HG03565 (cell line): ENCODE measurements at regions not wholly inside any gene's neighbourhood (a gene's known extent, or its start where the extent isn't known, plus 50 kb on each side); places are given as distances from the start of the nearest gene placed in this dataset.
A peak's percentile ranks its signal among the peaks of the same experiment; 100 is the strongest.

Source experiments
- ATAC-seq: cut with Tn5 transposase; IDR thresholded peaks from one replicate; pipeline ENCODE4 v1.9.1; 2021; ENCODE audit warnings: mild to moderate bottlenecking, moderate library complexity; ENCODE audit not compliant: unreplicated experiment

DNA sequence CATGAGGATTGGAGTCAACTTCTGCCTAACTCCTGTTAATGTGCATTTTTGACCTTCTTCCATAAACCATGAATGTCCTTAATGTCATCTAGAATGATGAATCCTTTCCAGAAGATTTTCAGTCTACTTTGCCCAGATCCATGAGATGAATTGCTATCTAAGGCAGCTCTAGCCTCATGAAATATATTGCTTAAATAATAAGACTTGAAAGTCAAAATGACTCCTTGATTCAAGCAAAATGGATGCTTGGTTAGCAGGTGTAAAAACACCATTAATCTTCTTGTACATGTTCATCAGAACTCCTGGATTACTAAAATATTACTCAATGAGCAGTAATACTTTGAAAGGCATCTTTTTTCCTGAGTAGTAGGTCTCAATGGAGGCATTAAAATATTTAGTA, 238.5 kb upstream of the ZC3H12C start:
- no peak for ATAC-seq

DNA sequence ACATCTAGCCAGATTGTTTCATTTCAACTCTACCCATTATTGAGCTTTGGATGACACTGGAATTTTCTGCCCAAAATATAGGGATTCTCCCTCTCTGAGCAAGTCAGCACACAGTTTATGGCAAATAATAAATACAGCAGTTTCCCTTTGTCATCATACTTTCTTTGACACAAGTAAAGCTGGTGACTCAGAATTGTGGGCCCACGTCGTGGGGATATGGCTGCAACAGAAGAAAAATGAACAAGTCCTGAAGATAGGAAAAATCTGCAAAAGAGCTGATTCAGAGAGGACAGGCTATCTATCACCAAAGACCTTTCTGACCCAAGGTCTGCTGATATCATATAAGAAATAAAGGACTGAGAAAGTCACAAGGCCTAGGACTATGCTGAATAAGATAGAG, 236.3 kb upstream of the ZC3H12C start:
- no peak for ATAC-seq

DNA sequence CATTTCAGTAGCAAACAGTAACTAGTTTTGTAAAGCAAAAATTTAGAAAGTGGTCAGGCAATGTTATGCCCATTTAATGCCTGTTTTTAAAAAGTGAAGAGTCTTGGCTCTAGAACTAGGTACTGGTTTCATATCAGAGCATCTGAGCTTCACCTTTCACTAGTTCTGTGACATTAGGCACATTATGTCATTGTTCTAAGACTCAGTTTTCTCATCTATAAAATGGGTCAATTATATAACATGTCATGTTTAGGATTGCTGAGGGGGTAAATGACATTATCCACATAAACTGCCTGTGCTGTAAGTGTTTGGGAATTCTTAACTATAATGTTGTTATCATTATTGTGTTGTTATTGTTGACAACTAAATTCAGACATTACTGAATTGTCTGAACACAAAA, 235.6 kb upstream of the ZC3H12C start:
- no peak for ATAC-seq

DNA sequence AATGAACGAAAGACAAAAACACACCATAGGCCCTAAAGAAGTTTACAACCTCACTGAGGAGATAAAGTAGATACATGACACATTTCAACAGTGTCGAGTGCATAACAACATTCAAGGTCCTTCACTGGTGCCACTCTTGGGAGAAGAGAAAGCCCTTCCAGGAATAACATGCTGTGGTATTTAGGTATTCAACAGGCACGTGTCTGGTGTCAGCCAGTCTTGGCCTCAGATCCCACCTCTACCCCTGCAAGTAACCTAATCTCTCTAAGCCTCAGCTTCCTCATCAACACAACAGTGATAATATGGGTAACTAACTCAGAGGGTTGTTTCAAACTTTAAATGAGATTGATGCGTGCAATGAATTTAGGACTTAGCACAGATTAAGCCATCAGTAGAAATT, 235.0 kb upstream of the ZC3H12C start:
- no peak for ATAC-seq

DNA sequence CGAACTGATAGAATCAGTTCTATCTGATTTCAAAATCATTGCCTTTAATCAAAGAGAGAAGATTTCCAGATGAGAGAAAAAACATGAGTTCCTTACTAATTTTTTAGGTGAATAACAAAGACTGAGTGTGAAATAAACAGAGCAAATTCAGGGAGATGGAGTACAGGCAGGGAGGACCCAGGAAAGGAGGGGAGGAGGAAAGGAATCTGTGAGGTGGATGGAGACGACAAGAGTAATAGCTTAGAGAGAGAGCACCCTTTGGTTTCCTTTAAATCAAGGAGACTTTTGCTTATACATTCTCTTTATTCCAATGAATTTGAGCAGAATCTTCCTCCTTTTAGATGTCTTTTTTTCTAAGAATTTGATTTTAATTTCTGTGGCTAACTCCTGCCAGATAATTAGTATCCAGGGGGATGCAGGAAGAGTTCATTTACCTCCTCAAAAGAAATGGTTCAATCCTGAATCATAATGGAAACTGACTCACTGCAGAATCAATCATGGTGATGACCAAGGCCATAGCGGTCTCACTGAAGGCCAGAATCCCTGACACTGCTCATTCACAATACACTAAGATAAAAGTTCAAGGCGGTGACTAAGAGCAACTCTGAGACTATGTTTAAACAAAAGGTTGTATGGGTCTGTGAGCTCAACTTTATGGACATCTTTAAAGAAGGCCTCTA, 234.0 kb upstream of the ZC3H12C start:
- no peak for ATAC-seq

DNA sequence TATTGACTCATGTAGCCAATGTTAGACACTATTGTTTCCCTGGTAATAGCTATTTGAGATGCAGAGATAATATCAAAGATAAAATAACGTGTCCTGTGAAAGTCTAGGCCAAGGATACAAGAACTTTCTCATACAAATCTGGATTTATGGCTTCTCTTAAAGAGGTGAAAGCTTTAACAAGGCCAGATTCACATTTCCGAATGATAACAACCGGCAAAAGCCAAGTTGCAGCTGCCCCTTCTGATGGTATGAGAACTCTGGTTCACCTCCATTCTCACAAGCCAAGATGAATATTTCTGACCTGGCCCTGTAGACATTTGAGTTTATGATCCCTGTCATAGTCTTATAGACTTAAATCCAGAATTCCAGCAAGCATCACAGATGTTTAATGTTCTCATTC, 230.4 kb upstream of the ZC3H12C start:
- ATAC-seq = no peak

DNA sequence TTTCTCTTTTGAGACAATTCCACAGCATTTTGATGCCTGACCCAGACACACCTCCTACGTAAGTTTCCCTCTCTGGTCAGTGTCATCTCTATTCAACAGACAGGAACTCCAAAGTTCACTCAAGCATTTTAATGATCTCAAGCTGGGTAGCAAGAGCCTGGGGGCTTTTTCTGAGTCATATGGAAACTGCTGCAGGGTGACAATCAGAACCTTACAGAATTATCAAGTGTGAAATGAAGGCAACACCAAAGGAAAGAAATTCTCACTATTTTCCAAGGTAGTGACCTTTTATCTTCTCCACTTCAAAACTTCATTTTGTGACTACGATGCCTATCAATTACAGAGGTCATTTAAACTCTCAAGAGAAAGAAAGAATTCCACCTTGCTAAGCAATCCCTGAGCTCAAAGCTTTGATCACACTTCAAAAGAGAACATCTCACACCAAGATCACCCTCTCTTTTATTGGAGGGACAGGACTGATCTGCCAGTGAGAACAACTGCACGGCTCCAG, 229.0 kb upstream of the ZC3H12C start:
- peak; percentile 96 for ATAC-seq

DNA sequence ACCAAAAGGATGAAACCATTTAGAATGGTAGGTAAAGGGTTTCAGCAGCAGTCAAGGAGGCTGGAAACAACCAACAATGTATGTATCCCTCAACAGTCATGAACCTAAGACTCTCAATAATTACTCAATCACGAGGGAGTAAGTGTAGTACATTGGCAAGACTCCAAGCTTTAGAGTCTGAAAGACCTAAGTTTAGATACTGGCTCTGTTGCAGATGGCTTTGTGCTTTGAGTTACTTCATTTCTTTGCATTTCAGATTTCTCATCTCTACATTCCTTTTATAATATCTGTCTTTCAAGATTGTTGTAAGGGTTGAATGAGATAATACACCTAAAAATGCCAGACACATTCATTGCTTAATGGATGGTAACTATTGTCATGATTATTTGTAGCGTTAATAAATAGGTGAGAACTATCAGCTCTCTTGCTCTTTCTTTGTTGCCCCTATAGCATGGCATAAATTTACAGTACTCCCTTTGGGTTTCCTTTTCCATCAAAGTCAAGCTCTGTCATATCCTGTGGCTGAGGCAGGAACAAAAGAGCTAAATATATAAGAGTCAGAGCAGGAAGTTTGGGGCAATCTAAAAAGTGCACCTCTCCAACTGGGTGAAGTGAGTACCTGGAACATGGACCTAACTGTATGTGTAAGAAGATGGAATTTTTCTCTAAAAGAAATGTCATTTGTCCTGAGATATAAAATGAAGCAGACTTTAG, 228.2 kb upstream of the ZC3H12C start:
- ATAC-seq = no peak

DNA sequence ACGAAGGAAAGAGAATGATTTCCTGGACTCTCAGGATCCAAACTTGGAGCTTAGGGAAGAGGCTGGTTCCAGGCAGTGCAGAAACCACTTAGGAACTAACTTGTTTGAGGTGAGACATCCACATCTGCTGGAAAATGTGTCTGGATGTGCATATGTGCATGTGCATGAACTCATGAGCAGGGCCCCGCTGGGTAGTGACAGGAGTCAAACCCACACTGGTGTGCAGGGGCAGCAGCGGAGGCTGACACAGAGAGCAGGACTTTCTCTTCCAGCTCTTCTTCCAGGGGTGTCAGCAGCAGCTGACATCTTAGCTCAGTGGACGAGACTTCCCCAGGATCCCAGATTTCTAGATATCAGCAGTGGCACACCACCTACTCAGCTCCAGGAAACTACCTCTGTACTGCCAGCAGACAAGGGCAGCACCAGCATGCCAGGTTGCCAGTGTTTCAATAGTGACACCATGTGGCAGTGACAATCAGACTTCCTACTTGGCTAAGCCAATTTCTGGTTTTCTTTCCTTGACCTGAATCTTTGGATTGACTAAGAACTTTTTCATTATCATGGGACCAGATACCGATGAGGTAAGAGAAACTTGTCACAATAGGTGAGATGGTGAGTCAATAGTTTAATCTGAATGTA, 227.5 kb upstream of the ZC3H12C start:
- ATAC-seq = no peak

DNA sequence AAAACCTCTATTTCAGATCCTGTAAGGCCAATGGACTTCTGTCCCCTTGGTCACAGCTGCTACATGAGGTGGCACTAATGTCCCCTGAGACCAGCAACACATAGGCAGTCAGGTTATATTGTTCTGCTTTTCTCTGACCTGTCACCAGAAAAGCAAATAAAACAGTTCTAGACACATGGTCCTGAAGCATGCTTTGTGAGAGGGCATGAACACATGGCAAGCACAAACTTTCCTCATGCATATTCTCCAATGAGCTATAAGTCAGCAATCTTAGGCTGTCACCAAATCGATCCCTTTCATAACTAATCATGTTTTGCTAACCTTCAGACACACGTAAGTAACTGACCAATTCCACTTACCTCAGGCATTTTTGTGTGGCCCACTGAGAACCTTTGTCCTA, 225.4 kb upstream of the ZC3H12C start:
- no peak for ATAC-seq

DNA sequence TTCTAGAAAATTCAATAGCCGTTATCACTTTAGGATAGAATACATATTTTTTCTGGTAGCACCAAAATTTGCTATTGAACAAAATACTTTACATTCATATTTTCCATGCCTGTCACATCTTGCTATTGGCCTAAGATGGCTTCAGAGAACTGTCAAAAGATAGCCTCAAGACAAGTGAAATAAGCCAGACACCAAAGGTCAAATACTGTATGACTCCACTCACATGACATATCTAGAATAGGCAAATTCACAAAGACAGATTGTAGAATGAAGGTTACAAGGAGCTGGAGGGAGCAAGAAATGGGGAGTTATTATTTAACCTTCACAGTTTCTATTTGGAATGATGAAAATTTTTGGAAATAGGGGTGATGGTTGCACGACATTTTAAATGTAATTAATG, 223.7 kb upstream of the ZC3H12C start:
- no peak for ATAC-seq

DNA sequence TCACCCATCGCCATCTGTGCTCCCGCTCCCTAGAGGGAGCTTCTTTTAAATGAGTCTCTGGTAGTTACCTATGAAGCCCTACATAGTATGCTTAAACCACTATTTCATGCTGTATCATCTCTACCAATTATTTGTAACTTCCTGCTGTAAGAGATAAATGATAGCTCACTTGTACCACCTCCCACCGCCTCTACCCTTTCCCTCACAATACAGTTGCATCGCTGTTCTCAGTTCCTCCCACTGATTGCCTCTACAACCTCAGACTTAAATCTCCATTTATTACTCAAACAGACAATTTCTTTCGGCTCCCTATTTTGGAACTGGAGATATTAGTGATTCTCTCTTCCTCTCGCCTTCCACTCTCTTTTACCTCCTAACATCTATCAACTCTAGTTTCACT, 222.9 kb upstream of the ZC3H12C start:
- ATAC-seq = no peak

DNA sequence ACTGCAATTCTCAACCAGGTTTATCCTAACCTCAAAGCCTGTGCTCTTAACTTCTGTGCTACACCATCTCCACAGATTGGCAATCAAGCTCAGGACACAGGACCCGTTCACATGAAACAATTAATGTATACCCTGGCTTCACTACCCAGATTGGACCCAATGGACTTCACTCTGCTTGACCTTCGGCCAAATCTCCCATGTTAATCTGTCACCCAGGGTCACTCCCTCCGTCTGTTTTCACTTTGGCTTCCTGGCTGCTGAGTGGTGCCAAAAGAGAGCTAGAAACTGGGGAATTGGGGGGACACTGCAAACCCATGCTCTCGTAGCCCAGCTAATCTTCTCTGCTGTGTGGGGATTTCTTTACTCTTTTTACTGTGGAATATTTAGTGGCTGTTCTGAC, 216.1 kb upstream of the ZC3H12C start:
- ATAC-seq = no peak

DNA sequence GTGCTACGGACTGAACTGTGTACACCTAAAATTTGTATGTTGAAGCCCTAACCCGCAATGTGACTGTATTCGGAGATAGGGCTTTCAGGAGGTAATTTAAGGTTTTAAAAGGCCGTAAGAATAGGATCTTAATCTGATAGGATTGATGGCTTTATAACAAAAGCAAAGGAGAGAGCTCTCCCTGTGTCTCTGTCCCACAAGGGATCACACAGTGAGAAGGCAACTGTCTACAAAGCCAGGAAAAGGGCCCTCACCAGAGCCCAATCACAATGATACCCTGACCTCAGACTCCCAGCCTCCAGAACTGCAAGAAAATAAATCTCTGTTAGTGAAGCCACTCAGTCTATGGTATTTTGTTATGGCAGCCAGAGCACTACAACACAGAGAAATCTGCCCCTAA, 208.7 kb upstream of the ZC3H12C start:
- no peak for ATAC-seq

DNA sequence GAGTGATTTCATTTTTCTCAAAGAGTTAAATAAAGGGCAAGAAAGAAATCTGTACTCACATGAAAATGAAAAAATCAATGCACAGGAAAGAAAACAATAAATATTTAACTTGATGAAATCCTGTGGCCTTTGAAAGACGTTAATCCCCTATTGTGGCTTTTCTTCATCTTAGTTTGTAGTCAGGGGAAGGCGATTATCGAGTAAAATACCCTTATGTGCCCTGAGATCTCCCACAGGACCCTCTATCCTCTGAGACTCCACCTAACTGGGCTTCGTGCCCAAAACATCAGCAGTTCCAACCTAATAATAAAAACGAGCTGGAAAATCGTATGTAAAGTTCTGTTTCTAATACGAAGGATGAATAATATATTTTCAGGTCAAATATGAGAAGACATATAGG, 208.2 kb upstream of the ZC3H12C start:
- no peak for ATAC-seq

DNA sequence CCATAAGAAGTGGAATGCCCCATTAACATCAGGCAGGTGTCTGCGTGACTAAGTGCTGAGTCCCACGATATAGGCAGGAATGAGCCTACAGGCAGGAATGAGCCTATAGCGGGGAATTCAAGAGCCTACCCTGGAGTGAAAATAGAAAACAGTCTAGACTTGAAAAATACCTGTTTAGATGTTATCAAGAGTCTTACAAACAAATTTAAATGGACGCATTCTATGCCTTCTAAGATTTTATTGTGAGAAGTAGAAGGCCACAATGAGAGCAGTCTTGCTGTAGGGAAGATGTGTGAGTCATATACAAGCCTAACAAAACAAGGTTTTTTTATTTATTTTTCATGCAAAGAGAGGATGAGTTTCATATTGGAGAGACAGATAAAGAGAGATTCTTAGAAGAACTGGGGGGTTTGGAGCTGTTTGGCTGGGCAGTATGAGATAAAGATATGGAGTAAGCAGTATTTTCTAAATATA, 200.8 kb upstream of the ZC3H12C start:
- no peak for ATAC-seq

DNA sequence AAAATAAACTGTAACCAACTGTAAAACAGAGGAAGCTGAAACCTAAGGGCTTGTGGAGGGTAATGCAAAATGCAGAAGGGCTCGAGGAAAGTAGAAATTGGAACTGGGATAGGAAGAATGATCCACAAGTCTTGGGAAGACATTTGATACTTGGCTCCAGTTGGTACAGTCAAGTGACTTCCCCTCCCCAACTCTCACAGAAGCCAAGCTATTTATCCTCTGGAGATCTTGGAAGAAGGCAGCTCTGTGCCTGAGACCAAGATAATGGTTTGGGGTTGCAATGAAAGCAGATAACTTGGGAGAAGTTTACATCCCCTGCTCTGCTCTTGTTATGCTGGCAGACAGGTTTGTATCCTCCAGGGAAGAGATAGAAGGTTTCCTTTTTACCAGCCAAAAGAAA, 198.9 kb upstream of the ZC3H12C start:
- no peak for ATAC-seq

DNA sequence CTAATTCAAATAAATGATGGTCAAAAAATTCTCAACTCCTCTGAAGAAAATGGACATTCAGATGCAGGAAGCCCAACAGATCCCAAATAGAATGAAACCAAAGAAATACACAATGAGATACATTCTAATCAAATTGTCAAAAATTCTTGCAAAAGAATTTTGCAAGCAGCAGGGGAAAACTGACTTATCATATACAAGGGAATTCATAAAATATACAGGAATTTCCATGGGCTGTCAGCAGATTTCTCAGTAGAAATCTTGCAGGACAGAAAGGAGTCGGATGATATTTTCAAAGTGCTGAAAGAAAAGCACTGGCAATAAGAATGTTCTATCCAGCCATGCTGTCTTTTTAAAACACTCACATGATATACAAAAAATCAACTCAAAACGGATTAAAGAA, 194.6 kb upstream of the ZC3H12C start:
- no peak for ATAC-seq

DNA sequence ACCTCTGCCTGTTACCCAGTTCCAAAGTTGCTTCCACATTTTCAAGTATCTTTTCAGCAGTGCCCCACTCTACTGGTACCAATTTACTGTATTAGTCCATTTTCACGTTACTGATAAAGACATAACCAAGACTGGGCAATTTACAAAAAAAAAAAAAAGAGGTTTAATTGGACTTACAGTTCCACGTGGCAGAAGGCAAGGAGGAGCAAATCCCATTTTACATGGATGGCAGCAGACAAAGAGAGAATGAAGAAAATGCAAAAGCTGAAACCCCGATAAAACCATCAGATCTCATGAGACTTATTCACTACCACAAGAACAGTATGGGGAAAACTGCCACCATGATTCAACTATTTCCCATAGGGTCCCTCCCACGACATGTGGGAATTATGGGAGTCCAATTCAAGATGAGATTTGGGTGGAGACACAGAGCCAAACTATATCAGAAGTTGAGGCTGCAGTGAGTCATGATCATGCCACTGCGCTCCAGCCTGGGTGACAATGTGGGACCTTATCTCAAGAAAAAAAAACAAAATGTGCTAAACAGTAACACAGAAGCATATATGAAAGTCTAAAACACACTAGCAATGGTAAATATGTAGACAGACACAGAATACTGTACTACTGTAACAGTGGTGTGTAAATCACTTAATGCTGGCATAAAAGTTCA, 190.3 kb upstream of the ZC3H12C start:
- ATAC-seq = no peak

DNA sequence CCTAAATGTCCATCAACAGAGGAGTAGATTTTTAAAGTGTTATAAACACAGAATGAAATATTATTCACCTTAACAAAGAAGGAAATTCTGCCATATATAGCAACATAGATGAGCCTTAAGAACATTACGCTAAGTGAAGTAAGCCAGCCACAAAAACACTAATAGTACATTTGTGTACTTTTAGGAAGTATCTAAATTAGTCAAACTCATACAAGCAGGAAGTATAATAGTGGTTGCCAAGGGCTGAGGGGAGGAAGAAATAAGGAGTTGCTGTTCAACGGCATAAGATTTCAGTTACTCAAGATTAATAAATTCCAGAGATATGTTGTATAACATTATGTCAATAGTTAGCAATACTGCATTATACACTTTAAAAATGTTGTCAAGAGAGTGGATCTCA, 181.7 kb upstream of the ZC3H12C start:
- peak; percentile 72 for ATAC-seq

DNA sequence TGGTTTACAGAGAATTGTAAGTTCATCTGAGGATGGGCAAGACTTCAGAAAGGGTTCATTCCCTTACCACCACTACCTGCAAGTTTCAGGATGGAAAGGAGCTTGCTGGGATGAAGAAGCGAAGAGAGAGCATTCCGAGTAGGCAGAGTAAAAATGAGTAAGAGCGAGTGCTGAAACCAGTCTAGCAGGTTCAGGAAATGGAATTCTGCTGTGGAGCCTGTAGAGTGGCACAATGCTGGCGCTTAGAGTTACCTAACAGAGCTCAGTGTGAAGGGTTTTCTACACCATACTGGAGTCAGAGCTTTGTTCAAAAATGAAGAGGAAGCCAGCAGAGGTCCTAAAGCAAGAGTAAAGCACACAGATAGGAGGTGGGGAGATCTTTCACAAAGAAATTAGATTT, 179.2 kb upstream of the ZC3H12C start:
- no peak for ATAC-seq
